B cell (primary cell): ENCODE measurements at regions not wholly inside any gene's neighbourhood (a gene's known extent, or its start where the extent isn't known, plus 50 kb on each side); places are given as distances from the start of the nearest gene placed in this dataset.

Experiments used
- ATAC-seq: fragments of 200-7000 bp; cut with Tn5 transposase; one replicate; pipeline ENCODE4 v1.10.0; 2021; ENCODE audit warnings: low read depth, mild to moderate bottlenecking, moderate number of reproducible peaks, moderate library complexity
- CTCF ChIA-PET: fragments of 350-600 bp; sonication (Branson Sonifier 250); formaldehyde crosslinking; loops from one replicate; lab custom pipeline; 2021; ENCODE audit warnings: antibody characterized with exemption, inconsistent platforms; lab: Charles Lee
- POLR2A ChIA-PET: fragments of 350-600 bp; sonication (Branson Sonifier 250); formaldehyde crosslinking; loops from one replicate; lab custom pipeline; 2021; ENCODE audit warnings: antibody characterized with exemption; lab: Charles Lee
- DNase-seq: peaks from one replicate; pipeline ENCODE4 v3.0.0; 2013
- H2AFZ ChIP-seq: 2 replicates; pipeline ENCODE4 v1.6.1; 2012; ENCODE audit warnings: mild to moderate bottlenecking, low read depth, low read length; ENCODE audit not compliant: insufficient read depth, poor library complexity, severe bottlenecking
- H3K27ac ChIP-seq, 2 donors: 1 replicate in 1 of 2; 2 replicates in 1 of 2; pipeline ENCODE4 v1.5.1; 2012 to 2013; ENCODE audit warnings: low read length in 2 of 2, mild to moderate bottlenecking in 2 of 2, moderate library complexity in 1 of 2
- H3K27me3 ChIP-seq, 4 experiments: fragments of 200-600 bp in 1 of 4; sonication (generic) in 1 of 4; replicated peaks in 1 of 4; 1 replicate in 2 of 4; 2 replicates in 2 of 4; pipeline versions ENCODE4 v1.6.1 to v1.7.0; 2013 to 2016; ENCODE audit warnings: low read length in 3 of 4, mild to moderate bottlenecking in 2 of 4, mixed read lengths in 1 of 4, moderate library complexity in 1 of 4; ENCODE audit not compliant: insufficient read depth in 4 of 4, control insufficient read depth in 3 of 4; ENCODE audit errors: control extremely low read depth in 1 of 4
- H3K36me3 ChIP-seq, 2 experiments: replicated peaks in 1 of 2; 1 replicate in 1 of 2; 2 replicates in 1 of 2; pipeline versions ENCODE4 v1.6.1 to v1.7.1; 2013; ENCODE audit warnings: low read length in 1 of 2; ENCODE audit not compliant: insufficient read depth in 2 of 2, control insufficient read depth in 1 of 2; ENCODE audit errors: control extremely low read depth in 1 of 2, extremely low read depth in 1 of 2
- H3K4me1 ChIP-seq, 2 donors: fragments of 200-600 bp in 1 of 2; sonication (generic) in 1 of 2; 1 replicate in 1 of 2; 2 replicates in 1 of 2; pipeline versions ENCODE4 v1.5.1 to v1.6.1; 2013 to 2017; ENCODE audit warnings: low read length in 2 of 2; ENCODE audit not compliant: control insufficient read depth in 2 of 2, insufficient read depth in 2 of 2
- H3K4me2 ChIP-seq: replicated peaks from 2 replicates; pipeline ENCODE3; 2012; ENCODE audit warnings: mild to moderate bottlenecking, low read depth, low read length; ENCODE audit not compliant: poor library complexity, severe bottlenecking
- H3K4me3 ChIP-seq, 5 experiments: fragments of 200-600 bp in 1 of 5; sonication (generic) in 1 of 5; 1 replicate in 3 of 5; 2 replicates in 2 of 5; pipeline versions ENCODE4 v1.5.1 to v1.7.0; 2011 to 2016; ENCODE audit warnings: low read length in 4 of 5, mild to moderate bottlenecking in 4 of 5, low read depth in 2 of 5, control low read depth in 1 of 5, moderate library complexity in 1 of 5; ENCODE audit not compliant: insufficient read depth in 1 of 5; ENCODE audit errors: control extremely low read depth in 1 of 5, extremely low read depth in 1 of 5
- H3K79me2 ChIP-seq: fragments of 200-600 bp; sonication (generic); one replicate; pipeline ENCODE4 v1.6.0; 2016; ENCODE audit warnings: low read length; ENCODE audit not compliant: control insufficient read depth, insufficient read depth
- H3K9ac ChIP-seq: fragments of 200-600 bp; sonication (generic); 2 replicates; pipeline ENCODE4 v1.6.1; 2017; ENCODE audit warnings: mild to moderate bottlenecking, low read length, moderate library complexity
- H3K9me3 ChIP-seq, 3 donors: one replicate each; pipeline versions ENCODE4 v1.6.1 to v1.7.1; 2013; ENCODE audit warnings: low read length in 2 of 3; ENCODE audit not compliant: control insufficient read depth in 2 of 3, insufficient read depth in 1 of 3; ENCODE audit errors: control extremely low read depth in 1 of 3
- H4K20me1 ChIP-seq: 2 replicates; pipeline ENCODE4 v1.6.0; 2012; ENCODE audit warnings: mild to moderate bottlenecking, low read length; ENCODE audit not compliant: insufficient read depth, control insufficient read depth, poor library complexity, severe bottlenecking
- H3K27ac Mint-ChIP-seq: one replicate; pipeline ENCODE4 v1.8.0; 2021; ENCODE audit warnings: mixed read lengths
- H3K27me3 Mint-ChIP-seq: one replicate; pipeline ENCODE4 v1.8.0; 2021; ENCODE audit warnings: mixed read lengths
- H3K4me1 Mint-ChIP-seq: one replicate; pipeline ENCODE4 v1.8.0; 2021; ENCODE audit warnings: mixed read lengths
- H3K4me3 Mint-ChIP-seq: one replicate; pipeline ENCODE4 v1.8.0; 2021; ENCODE audit warnings: mixed read lengths
- H3K9me3 Mint-ChIP-seq: one replicate; pipeline ENCODE4 v1.8.0; 2022; ENCODE audit warnings: mixed read lengths; ENCODE audit not compliant: insufficient read depth
- EZH2 ChIP-seq: IDR thresholded peaks from 2 replicates; pipeline ENCODE4 v1.6.1; 2012; ENCODE audit warnings: borderline replicate concordance, low read depth, mild to moderate bottlenecking, moderate library complexity, low read length; ENCODE audit not compliant: insufficient read depth, poor library complexity, severe bottlenecking
- WGBS: methylation state at CpG from one replicate; pipeline ENCODE4 v1.1.5; 2013; ENCODE audit warnings: missing lambda C conversion rate; ENCODE audit not compliant: insufficient coverage; 5-methylcytosine and 5-hydroxymethylcytosine counted together
- intact Hi-C: fragments of 100-400 bp; cut with micrococcal nuclease; formaldehyde crosslinking; loops from one replicate; pipeline ENCODE4 v1.10.0; 2022
- TF ChIP-seq, protein P1 (sequence below): fragments of 200-600 bp; IDR thresholded peaks from one replicate; pipeline ENCODE4 v1.8.0; 2022; ENCODE audit warnings: antibody characterized with exemption, mild to moderate bottlenecking

DNA sequence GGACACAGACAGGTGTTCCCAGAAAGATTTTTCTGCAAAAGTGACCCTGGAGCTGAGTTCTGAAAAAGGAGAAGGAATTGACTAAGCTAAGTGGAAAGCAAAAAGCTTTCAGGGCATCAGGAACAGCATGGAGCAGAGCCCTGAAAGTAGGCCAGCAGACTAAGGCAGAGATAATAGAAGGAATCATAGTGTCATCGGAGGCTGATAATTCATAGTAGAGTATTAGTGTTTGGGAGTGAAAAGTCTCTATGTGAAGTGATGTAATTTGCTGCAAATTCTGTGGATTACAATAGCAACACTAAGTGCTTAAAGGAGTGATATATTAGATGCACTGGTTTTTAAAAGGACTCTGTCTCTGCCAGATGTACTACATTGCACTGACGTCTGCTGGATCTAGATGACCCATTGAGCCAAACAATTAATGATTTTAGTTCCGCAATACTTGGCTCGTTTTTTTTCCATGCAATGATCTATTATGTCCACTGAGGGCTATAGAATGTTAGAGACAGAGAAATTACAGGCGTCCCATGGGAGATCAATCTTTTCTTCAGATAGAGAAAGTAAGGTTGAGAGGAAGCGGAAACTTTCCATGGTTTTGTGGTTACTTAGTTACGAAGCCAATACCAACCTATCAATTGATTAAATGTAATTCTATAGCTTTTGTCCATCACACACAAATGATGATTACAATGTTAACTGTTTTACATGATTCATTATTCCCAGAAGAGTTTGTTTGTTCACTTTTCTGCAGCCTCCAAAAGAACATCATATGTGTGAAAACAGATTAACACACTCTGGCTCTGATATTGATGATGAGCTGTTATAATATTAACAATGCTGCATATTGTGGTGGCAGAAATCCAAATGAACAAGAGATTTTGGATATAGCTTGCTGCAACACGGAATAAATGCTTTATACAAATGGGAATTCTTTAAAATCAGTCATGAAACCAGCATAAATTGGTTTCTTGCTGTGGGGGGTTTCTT lies 143.7 kb downstream of the MC4R start:
- Mint-ChIP-seq H3K4me3 (no peak overlapping the region), H3K27me3 (peaks cover 3% of the 10 kb centered on the region), H3K27ac (no peak overlapping the region), H3K9me3 (no peaks in the 10 kb centered on the region), H3K4me1 (no peaks in the 10 kb centered on the region)
- H3K27ac ChIP-seq, result no peak overlapping the region
- POLR2A ChIA-PET, result no interaction called here
- no peaks in the 10 kb centered on the region for H3K79me2 ChIP-seq
- CTCF ChIA-PET, result interaction anchor here (0.6 to 0.9 kb wide), 2 partner anchors 8 to 34 kb away, joined by 3 to 5 read pairs; no protein-coding TSS in a partner anchor
- H3K36me3 ChIP-seq, result no peaks in the 10 kb centered on the region
- no peaks in the 10 kb centered on the region for H4K20me1 ChIP-seq
- no peak for TF ChIP-seq EZH2
- TF ChIP-seq, protein P1, sequence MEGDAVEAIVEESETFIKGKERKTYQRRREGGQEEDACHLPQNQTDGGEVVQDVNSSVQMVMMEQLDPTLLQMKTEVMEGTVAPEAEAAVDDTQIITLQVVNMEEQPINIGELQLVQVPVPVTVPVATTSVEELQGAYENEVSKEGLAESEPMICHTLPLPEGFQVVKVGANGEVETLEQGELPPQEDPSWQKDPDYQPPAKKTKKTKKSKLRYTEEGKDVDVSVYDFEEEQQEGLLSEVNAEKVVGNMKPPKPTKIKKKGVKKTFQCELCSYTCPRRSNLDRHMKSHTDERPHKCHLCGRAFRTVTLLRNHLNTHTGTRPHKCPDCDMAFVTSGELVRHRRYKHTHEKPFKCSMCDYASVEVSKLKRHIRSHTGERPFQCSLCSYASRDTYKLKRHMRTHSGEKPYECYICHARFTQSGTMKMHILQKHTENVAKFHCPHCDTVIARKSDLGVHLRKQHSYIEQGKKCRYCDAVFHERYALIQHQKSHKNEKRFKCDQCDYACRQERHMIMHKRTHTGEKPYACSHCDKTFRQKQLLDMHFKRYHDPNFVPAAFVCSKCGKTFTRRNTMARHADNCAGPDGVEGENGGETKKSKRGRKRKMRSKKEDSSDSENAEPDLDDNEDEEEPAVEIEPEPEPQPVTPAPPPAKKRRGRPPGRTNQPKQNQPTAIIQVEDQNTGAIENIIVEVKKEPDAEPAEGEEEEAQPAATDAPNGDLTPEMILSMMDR, result no peak
- intact Hi-C loops, result no loop called here
- no peak overlapping the region for H3K4me3 ChIP-seq
- peaks cover 0 to 4% (median 0%) of the 10 kb centered on the region in 4 experiments for H3K27me3 ChIP-seq
- no peak for ATAC-seq
- DNase-seq, result no peak
- no peaks in the 10 kb centered on the region for H3K4me1 ChIP-seq
- peaks cover 5 to 12% (median 11%) of the 10 kb centered on the region in 3 donors for H3K9me3 ChIP-seq
- H3K9ac ChIP-seq, result no peak overlapping the region
- H3K4me2 ChIP-seq, result no peak overlapping the region
- H2AFZ ChIP-seq, result no peak overlapping the region
- 89% methylated on average over 5 of the region's 8 CpGs for WGBS

DNA sequence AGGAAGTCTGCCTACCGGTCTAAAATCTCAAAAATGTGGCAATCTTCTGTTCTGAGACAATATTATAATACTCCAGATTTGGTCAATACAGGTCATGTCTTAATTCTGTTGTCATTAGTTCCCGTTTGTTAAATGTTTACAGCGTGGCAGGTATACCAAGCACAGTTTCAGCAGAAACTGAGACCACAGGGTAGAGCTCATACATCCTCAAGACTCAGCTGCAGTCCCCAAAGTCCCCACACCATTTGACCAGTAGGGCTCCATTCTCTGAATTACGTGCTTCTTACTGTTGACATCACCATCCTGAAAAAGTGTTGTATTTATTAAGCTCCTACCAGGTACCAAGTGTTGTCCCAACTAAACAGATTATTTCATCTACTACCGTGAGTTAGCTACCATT lies 157.1 kb downstream of the MC4R start:
- Mint-ChIP-seq H3K4me1 (no peaks in the 10 kb centered on the region), H3K27me3 (no peaks in the 10 kb centered on the region), H3K9me3 (no peaks in the 10 kb centered on the region), H3K4me3 (no peak overlapping the region), H3K27ac (no peak overlapping the region)
- H2AFZ ChIP-seq, result no peak overlapping the region
- H3K9me3 ChIP-seq, result no peaks in the 10 kb centered on the region
- H3K4me3 ChIP-seq, result no peak overlapping the region
- POLR2A ChIA-PET, result no interaction called here
- no peak for ATAC-seq
- H3K4me2 ChIP-seq, result no peak overlapping the region
- no peaks in the 10 kb centered on the region for H3K36me3 ChIP-seq
- H3K4me1 ChIP-seq, result no peaks in the 10 kb centered on the region
- H4K20me1 ChIP-seq, result no peaks in the 10 kb centered on the region
- CTCF ChIA-PET, result no interaction called here
- no peaks in the 10 kb centered on the region for H3K27me3 ChIP-seq
- no peak overlapping the region for H3K27ac ChIP-seq
- no peak for DNase-seq
- intact Hi-C loops, result no loop called here
- no peak overlapping the region for H3K9ac ChIP-seq
- 95% methylated on average over 4 of the region's 5 CpGs for WGBS
- no peak for TF ChIP-seq EZH2
- TF ChIP-seq, protein P1, result no peak
- H3K79me2 ChIP-seq, result no peaks in the 10 kb centered on the region
